ENCODE measurements at regions not wholly inside any gene's neighbourhood (a gene's known extent, or its start where the extent isn't known, plus 50 kb on each side); places are given as distances from the start of the nearest gene placed in this dataset.

DNA sequence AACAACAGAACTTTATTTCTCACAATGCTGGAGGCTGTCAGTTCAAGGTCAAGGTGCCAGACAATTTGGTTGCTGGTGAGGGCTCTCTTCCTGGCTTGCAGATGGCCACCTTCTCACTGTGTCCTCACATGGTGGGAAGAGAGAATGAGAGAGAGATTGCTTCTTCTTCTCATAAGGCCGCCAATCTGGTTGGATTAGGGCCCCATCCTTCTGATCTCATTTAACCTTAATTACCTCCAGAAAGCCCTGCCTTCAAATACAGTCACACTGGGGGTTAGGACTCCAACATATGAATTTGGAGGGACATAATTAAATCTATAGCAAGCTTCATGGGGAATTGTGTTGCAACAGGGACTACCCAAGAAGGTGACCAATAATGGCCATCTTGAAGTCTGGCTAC, 110.2 kb downstream of the LHX2 start:
- TF ChIP-seq EZH2 (IDR thresholded peaks at IDR 0.05; ENCODE audit: low read length): no peak
- no peak for TF ChIP-seq CTCF (optimal IDR thresholded peaks at IDR 0.05 in 1 of 3, IDR thresholded peaks at IDR 0.05 in 1 of 3, conservative IDR thresholded peaks at IDR 0.05 in 1 of 3; ENCODE audit: extremely low read depth in 1 of 3, insufficient read depth in 2 of 3, low read length in 3 of 3)

All from keratinocyte (primary cell).